Thyroid gland (tissue), 4 donors: ENCODE measurements at regions not wholly inside any gene's neighbourhood (a gene's known extent, or its start where the extent isn't known, plus 50 kb on each side); places are given as distances from the start of the nearest gene placed in this dataset.

Experiments used
- CTCF ChIP-seq, 6 experiments: fragments of 200-600 bp in 3 of 6; fragments of 450-650 bp in 3 of 6; sonication (generic) in 3 of 6; IDR thresholded peaks; one replicate each; pipeline ENCODE4 v1.5.1; 2016 to 2019; ENCODE audit warnings: antibody characterized with exemption in 6 of 6, mild to moderate bottlenecking in 2 of 6, inconsistent platforms in 1 of 6, moderate library complexity in 1 of 6
- POLR2A ChIP-seq, 2 donors: fragments of 450-650 bp; IDR thresholded peaks; one replicate each; pipeline ENCODE4 v1.6.1; 2017; ENCODE audit warnings: antibody characterized with exemption in 2 of 2, mild to moderate bottlenecking in 2 of 2, moderate library complexity in 1 of 2

GRCh38 chr6:76495909-76496308 is 423.4 kb upstream of the IMPG1 start:
- TF ChIP-seq CTCF (IDR thresholded peaks at IDR 0.05) (no peak), POLR2A (IDR thresholded peaks at IDR 0.05) (no peak)
